ENCODE measurements at regions not wholly inside any gene's neighbourhood (a gene's known extent, or its start where the extent isn't known, plus 50 kb on each side); places are given as distances from the start of the nearest gene placed in this dataset.

- BruUV-seq (replicated peaks), result no TSS peak
- Histone ChIP-seq H3K79me1 (ENCODE audit: low read depth in 1 of 2, low read length in 2 of 2) (no peaks in the 10 kb centered on the region), H3K56ac (ENCODE audit: extremely low read depth, insufficient read depth, low read length) (no peak overlapping the region), H4K91ac (ENCODE audit: insufficient read depth, low read depth, low read length) (no peak overlapping the region; the same call in 1 of the 2 replicates), H3K4me1 (ENCODE audit: control insufficient read depth, insufficient read depth, low read length) (peaks cover 2% of the 10 kb centered on the region; the same call in 1 of the 2 replicates), H3K23ac (ENCODE audit: low read depth, low read length) (no peak overlapping the region), H3K4me3 (ENCODE audit: insufficient read depth, low read depth, low read length) (no peak overlapping the region), H3K4me2 (ENCODE audit: low read depth, low read length) (no peak overlapping the region), H2AFZ (replicated peaks; ENCODE audit: low read length, poor library complexity) (no peak overlapping the region), H3K27me3 (ENCODE audit: control insufficient read depth, insufficient read depth, low read length) (peaks cover 2% of the 10 kb centered on the region; the same call in 1 of the 2 replicates), H3K9ac (ENCODE audit: low read depth, low read length) (no peak overlapping the region), H2BK20ac (ENCODE audit: low read depth, low read length) (peak overlapping the region; percentile 56), H4K5ac (ENCODE audit: low read depth, low read length) (no peak overlapping the region), H2BK15ac (ENCODE audit: low read depth, low read length) (no peak overlapping the region), H4K20me1 (ENCODE audit: insufficient read depth, low read length) (no peaks in the 10 kb centered on the region), H3K27ac (ENCODE audit: insufficient read depth, low read length) (no peak overlapping the region), H4K8ac (ENCODE audit: low read depth in 2 of 2, low read length in 2 of 2) (peak overlapping the region in 1 of 2 experiments; percentile 36; a peak in 1 of 4 replicates), H2AK5ac (ENCODE audit: low read depth, low read length) (peak overlapping the region; percentile 13; the same call in 1 of the 2 replicates), H2AK9ac (replicated peaks; ENCODE audit: low read depth, low read length, poor library complexity) (no peak overlapping the region), H3K14ac (replicated peaks; ENCODE audit: low read depth, low read length) (0 out of 2 replicates have a peak overlapping the region, but pooled peaks have one; percentile 10), H2BK5ac (ENCODE audit: low read depth, low read length, poor library complexity, severe bottlenecking) (peak overlapping the region; percentile 56), H3K36me3 (ENCODE audit: control insufficient read depth, insufficient read depth, low read length) (no peaks in the 10 kb centered on the region), H2BK120ac (ENCODE audit: low read depth, low read length) (peak overlapping the region; percentile 71; the same call in 1 of the 2 replicates), H3K9me3 (ENCODE audit: control insufficient read depth, insufficient read depth, low read length) (no peaks in the 10 kb centered on the region), H3K9me1 (ENCODE audit: insufficient read depth, low read length) (no peaks in the 10 kb centered on the region; the same call in 1 of the 2 replicates), H3K4ac (ENCODE audit: low read depth, low read length) (peak overlapping the region; percentile 38; the same call in 1 of the 2 replicates), H3K18ac (ENCODE audit: low read depth, low read length) (no peak overlapping the region)
- TF ChIP-seq RCOR1 (IDR thresholded peaks at IDR 0.05; ENCODE audit: insufficient replicate concordance, low read length) (no peak), RFX5 (IDR thresholded peaks at IDR 0.05; ENCODE audit: low read depth, low read length) (no peak), FOS (IDR thresholded peaks at IDR 0.05; ENCODE audit: low read depth, low read length) (0 out of 2 replicates have a peak, but pooled peaks have one; percentile 42), CEBPB (IDR thresholded peaks at IDR 0.05; ENCODE audit: low read depth, low read length) (peak; percentile 94), MAFK (IDR thresholded peaks at IDR 0.05; ENCODE audit: low read depth, low read length) (peak; percentile 26; the same call in 1 of the 2 replicates), BHLHE40 (IDR thresholded peaks at IDR 0.05; ENCODE audit: low read depth, low read length) (no peak), MXI1 (IDR thresholded peaks at IDR 0.05; ENCODE audit: borderline replicate concordance, low read depth, low read length) (peak; percentile 95), CTCF (conservative IDR thresholded peaks at IDR 0.05; ENCODE audit: low read depth, low read length) (0 out of 2 replicates have a peak, but pooled peaks have one; percentile 8), MAZ (IDR thresholded peaks at IDR 0.05; ENCODE audit: borderline replicate concordance, low read depth, low read length) (peak; percentile 55; the same call in 1 of the 2 replicates), NFE2L2 (IDR thresholded peaks at IDR 0.05; ENCODE audit: low read depth, low read length) (no peak), ELK1 (IDR thresholded peaks at IDR 0.05; ENCODE audit: borderline replicate concordance, low read depth, low read length) (no peak), RAD21 (IDR thresholded peaks at IDR 0.05; ENCODE audit: low read length) (no peak), USF2 (IDR thresholded peaks at IDR 0.05; ENCODE audit: low read depth, low read length) (no peak; the same call in 1 of the 2 replicates), SMC3 (IDR thresholded peaks at IDR 0.05; ENCODE audit: low read depth, low read length) (no peak), POLR2A (IDR thresholded peaks at IDR 0.05; ENCODE audit: low read depth, low read length) (no peak), CHD1 (IDR thresholded peaks at IDR 0.05; ENCODE audit: low read depth, low read length) (no peak)
- dilution Hi-C loops (cut with HindIII; ENCODE audit: low sequenced_read_pairs, unreplicated experiment) (no loop called here), intact Hi-C loops (cut with micrococcal nuclease) (loop anchor here (5.0 kb wide), 1 partner anchor 297 kb away; no protein-coding TSS in a partner anchor), in situ Hi-C loops (cut with MboI; ENCODE audit: low sequenced_read_pairs) (no loop called here)
- ChIA-PET CTCF (interaction anchor here (0.6 kb wide), 1 partner anchor 129 kb away, joined by 6 read pairs; no protein-coding TSS in a partner anchor), POLR2A (ENCODE audit: unreplicated experiment) (no interaction called here)
- WGBS, 2 experiments (ENCODE audit: extremely low coverage in 2 of 2, insufficient read length in 1 of 2), result no CpG with 5 or more reads among the region's 2 CpGs
- DNase-seq (peak; percentile 95), ATAC-seq (ENCODE audit: low read depth) (peak; percentile 92)
Measured at GRCh38 chr12:22978962-22979361, 354.0 kb downstream of the ETNK1 start.
